Trophoblast cell (in vitro differentiated cells and primary cell): ENCODE measurements at regions not wholly inside any gene's neighbourhood (a gene's known extent, or its start where the extent isn't known, plus 50 kb on each side); places are given as distances from the start of the nearest gene placed in this dataset.

Experiments used
- DNase-seq, 2 donors: peaks; one replicate each; pipeline ENCODE4 v3.0.0-alpha.2; 2016
- H2AFZ ChIP-seq: 2 replicates; pipeline ENCODE4 v1.6.1; 2013; ENCODE audit warnings: low read length, moderate library complexity, mild to moderate bottlenecking; ENCODE audit not compliant: insufficient read depth, poor library complexity
- H2AK5ac ChIP-seq: 2 replicates; pipeline ENCODE4 v1.6.1; 2013; ENCODE audit warnings: mild to moderate bottlenecking, low read length
- H2BK120ac ChIP-seq: 2 replicates; pipeline ENCODE4 v1.6.1; 2013; ENCODE audit warnings: low read length, mild to moderate bottlenecking, moderate library complexity; ENCODE audit not compliant: insufficient read depth, poor library complexity
- H2BK12ac ChIP-seq: 2 replicates; pipeline ENCODE4 v1.6.1; 2013; ENCODE audit warnings: mild to moderate bottlenecking, low read length, moderate library complexity
- H2BK5ac ChIP-seq: 2 replicates; pipeline ENCODE4 v1.6.1; 2013; ENCODE audit warnings: low read length, low read depth, moderate library complexity, mild to moderate bottlenecking; ENCODE audit not compliant: poor library complexity
- H3K14ac ChIP-seq: 2 replicates; pipeline ENCODE4 v1.6.1; 2013; ENCODE audit warnings: mild to moderate bottlenecking, low read length
- H3K18ac ChIP-seq: 2 replicates; pipeline ENCODE4 v1.6.1; 2013; ENCODE audit warnings: mild to moderate bottlenecking, low read length
- H3K23ac ChIP-seq: 2 replicates; pipeline ENCODE4 v1.6.1; 2013; ENCODE audit warnings: low read length
- H3K27ac ChIP-seq: 2 replicates; pipeline ENCODE4 v1.5.1; 2013; ENCODE audit warnings: low read depth, mild to moderate bottlenecking, inconsistent platforms, low read length, moderate library complexity
- H3K27me3 ChIP-seq: 2 replicates; pipeline ENCODE4 v1.6.1; 2013; ENCODE audit warnings: inconsistent platforms, mild to moderate bottlenecking, low read length, moderate library complexity; ENCODE audit not compliant: insufficient read depth
- H3K36me3 ChIP-seq, 2 experiments: 1 replicate in 1 of 2; 2 replicates in 1 of 2; pipeline ENCODE4 v1.6.1; 2013; ENCODE audit warnings: low read length in 2 of 2, mild to moderate bottlenecking in 2 of 2, moderate library complexity in 1 of 2; ENCODE audit not compliant: insufficient read depth in 2 of 2, control insufficient read depth in 1 of 2
- H3K4ac ChIP-seq: 2 replicates; pipeline ENCODE4 v1.6.1; 2013; ENCODE audit warnings: low read depth, mild to moderate bottlenecking, low read length, moderate library complexity
- H3K4me1 ChIP-seq, 2 experiments: 1 replicate in 1 of 2; 2 replicates in 1 of 2; pipeline ENCODE4 v1.6.1; 2013; ENCODE audit warnings: low read length in 2 of 2, mild to moderate bottlenecking in 2 of 2, moderate library complexity in 1 of 2; ENCODE audit not compliant: insufficient read depth in 2 of 2, control insufficient read depth in 1 of 2
- H3K4me2 ChIP-seq: 2 replicates; pipeline ENCODE4 v1.6.1; 2013; ENCODE audit warnings: inconsistent platforms, mild to moderate bottlenecking, low read length, moderate library complexity
- H3K4me3 ChIP-seq: 2 replicates; pipeline ENCODE4 v1.5.1; 2013; ENCODE audit warnings: mild to moderate bottlenecking, low read depth, low read length, inconsistent platforms
- H3K79me1 ChIP-seq: one replicate; pipeline ENCODE4 v1.6.1; 2013; ENCODE audit warnings: low read length
- H3K79me2 ChIP-seq: 2 replicates; pipeline ENCODE4 v1.6.1; 2013; ENCODE audit warnings: low read length, mild to moderate bottlenecking; ENCODE audit not compliant: control insufficient read depth, insufficient read depth, poor library complexity
- H3K9ac ChIP-seq: 2 replicates; pipeline ENCODE4 v1.6.1; 2013; ENCODE audit warnings: mild to moderate bottlenecking, low read length
- H3K9me3 ChIP-seq: 2 replicates; pipeline ENCODE4 v1.6.1; 2013; ENCODE audit warnings: low read depth, mild to moderate bottlenecking, control low read depth, inconsistent platforms, low read length; ENCODE audit not compliant: insufficient read depth
- H4K12ac ChIP-seq: 2 replicates; pipeline ENCODE4 v1.6.1; 2013; ENCODE audit warnings: low read depth, mild to moderate bottlenecking, low read length, moderate library complexity
- H4K8ac ChIP-seq: 2 replicates; pipeline ENCODE4 v1.6.1; 2013; ENCODE audit warnings: low read depth, mild to moderate bottlenecking, low read length, moderate library complexity
- H4K91ac ChIP-seq: one replicate; pipeline ENCODE4 v1.6.1; 2013; ENCODE audit warnings: low read depth, mild to moderate bottlenecking, low read length, moderate library complexity
- WGBS: extraction: QIAGEN DNeasy Blood & Tissue Kit; methylation state at CpG from one replicate; pipeline ENCODE4 v1.1.7; 2013; ENCODE audit warnings: missing lambda C conversion rate; ENCODE audit not compliant: insufficient read length, insufficient coverage; ENCODE audit errors: extremely low coverage; 5-methylcytosine and 5-hydroxymethylcytosine counted together

- H3K4me3 ChIP-seq = no peak overlapping the region
- H3K4me1 ChIP-seq = no peaks in the 10 kb centered on the region
- H3K4me2 ChIP-seq = no peak overlapping the region
- H3K79me1 ChIP-seq = no peaks in the 10 kb centered on the region
- no peak overlapping the region for H4K8ac ChIP-seq
- H3K27ac ChIP-seq = no peak overlapping the region
- H2AFZ ChIP-seq = no peak overlapping the region
- H3K27me3 ChIP-seq = no peaks in the 10 kb centered on the region
- H3K18ac ChIP-seq = no peak overlapping the region
- H2BK12ac ChIP-seq = no peak overlapping the region
- H3K4ac ChIP-seq = no peak overlapping the region
- no peak overlapping the region for H3K14ac ChIP-seq
- no peak for DNase-seq
- H3K79me2 ChIP-seq = no peaks in the 10 kb centered on the region
- no peak overlapping the region for H2BK120ac ChIP-seq
- H3K36me3 ChIP-seq = no peaks in the 10 kb centered on the region
- H3K9ac ChIP-seq = no peak overlapping the region
- H3K23ac ChIP-seq = no peak overlapping the region
- no peak overlapping the region for H2BK5ac ChIP-seq
- no peak overlapping the region for H4K91ac ChIP-seq
- no peak overlapping the region for H4K12ac ChIP-seq
- no peak overlapping the region for H2AK5ac ChIP-seq
- H3K9me3 ChIP-seq = no peaks in the 10 kb centered on the region
Observed at GRCh38 chr13:84339456-84339855, 457.2 kb upstream of the SLITRK1 start.

- Histone ChIP-seq H2BK5ac (no peak overlapping the region), H3K36me3 (no peaks in the 10 kb centered on the region), H4K91ac (no peak overlapping the region), H3K79me2 (no peaks in the 10 kb centered on the region), H2BK12ac (no peak overlapping the region), H2BK120ac (no peak overlapping the region), H3K79me1 (no peaks in the 10 kb centered on the region), H3K14ac (no peak overlapping the region), H3K9ac (no peak overlapping the region), H3K27me3 (no peaks in the 10 kb centered on the region), H4K12ac (no peak overlapping the region), H2AK5ac (no peak overlapping the region), H2AFZ (no peak overlapping the region), H3K4ac (no peak overlapping the region), H3K27ac (no peak overlapping the region), H3K4me3 (no peak overlapping the region), H3K9me3 (no peaks in the 10 kb centered on the region), H3K18ac (no peak overlapping the region), H3K4me1 (no peaks in the 10 kb centered on the region), H3K4me2 (no peak overlapping the region), H3K23ac (no peak overlapping the region), H4K8ac (no peak overlapping the region)
- no CpG with 5 or more reads among the region's 2 CpGs for WGBS
- no peak for DNase-seq
Observed at GRCh38 chr13:84332346-84332745, 450.1 kb upstream of the SLITRK1 start.

GRCh38 chr13:84315527-84315926, 433.3 kb upstream of the SLITRK1 start:
- H4K8ac ChIP-seq = no peak overlapping the region
- H2AFZ ChIP-seq = no peak overlapping the region
- H3K18ac ChIP-seq = no peak overlapping the region
- H3K23ac ChIP-seq = no peak overlapping the region
- no peaks in the 10 kb centered on the region for H3K27me3 ChIP-seq
- no peaks in the 10 kb centered on the region for H3K79me1 ChIP-seq
- H3K27ac ChIP-seq = no peak overlapping the region
- H2BK12ac ChIP-seq = no peak overlapping the region
- H3K4ac ChIP-seq = no peak overlapping the region
- H3K9me3 ChIP-seq = no peaks in the 10 kb centered on the region
- DNase-seq = no peak
- H2BK5ac ChIP-seq = no peak overlapping the region
- H4K12ac ChIP-seq = no peak overlapping the region
- no peak overlapping the region for H3K9ac ChIP-seq
- no peak overlapping the region for H2BK120ac ChIP-seq
- H3K4me1 ChIP-seq = no peaks in the 10 kb centered on the region
- H4K91ac ChIP-seq = no peak overlapping the region
- no CpG with 5 or more reads among the region's 4 CpGs for WGBS
- H3K36me3 ChIP-seq = no peaks in the 10 kb centered on the region
- H3K79me2 ChIP-seq = no peaks in the 10 kb centered on the region
- no peak overlapping the region for H3K4me2 ChIP-seq
- H3K14ac ChIP-seq = no peak overlapping the region
- no peak overlapping the region for H3K4me3 ChIP-seq
- H2AK5ac ChIP-seq = no peak overlapping the region

DNA sequence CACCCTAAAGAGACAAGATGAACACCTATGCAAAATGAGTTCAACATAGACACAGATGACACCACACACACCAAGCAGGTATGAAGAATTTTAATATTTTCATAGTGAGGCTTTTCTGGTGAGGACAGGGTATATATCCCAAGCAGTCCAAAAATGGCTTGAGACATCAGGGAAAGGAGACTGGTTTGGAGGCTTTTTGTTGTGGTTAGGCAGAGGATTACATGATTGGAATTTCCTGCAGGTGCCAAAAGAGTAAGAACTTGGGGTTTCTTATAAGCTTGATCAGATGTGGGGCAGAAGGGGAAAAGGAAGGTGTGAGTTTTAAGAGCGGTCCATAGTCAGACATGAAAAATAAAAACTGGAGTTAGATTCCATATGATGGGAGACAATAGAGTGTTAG, 420.8 kb upstream of the SLITRK1 start:
- Histone ChIP-seq H3K36me3 (no peaks in the 10 kb centered on the region), H3K79me2 (no peaks in the 10 kb centered on the region), H2BK120ac (no peak overlapping the region), H2AFZ (no peak overlapping the region), H3K18ac (no peak overlapping the region), H4K8ac (no peak overlapping the region), H3K9me3 (no peaks in the 10 kb centered on the region), H3K14ac (no peak overlapping the region), H3K23ac (no peak overlapping the region), H3K4me1 (no peaks in the 10 kb centered on the region), H3K27ac (no peak overlapping the region), H4K91ac (no peak overlapping the region), H2AK5ac (no peak overlapping the region), H3K4ac (no peak overlapping the region), H3K4me3 (no peak overlapping the region), H3K9ac (no peak overlapping the region), H3K79me1 (no peaks in the 10 kb centered on the region), H4K12ac (no peak overlapping the region), H3K27me3 (no peaks in the 10 kb centered on the region), H2BK5ac (no peak overlapping the region), H2BK12ac (no peak overlapping the region), H3K4me2 (no peak overlapping the region)
- DNase-seq = no peak
- WGBS = no CpG with 5 or more reads among the region's 1 CpG

DNA sequence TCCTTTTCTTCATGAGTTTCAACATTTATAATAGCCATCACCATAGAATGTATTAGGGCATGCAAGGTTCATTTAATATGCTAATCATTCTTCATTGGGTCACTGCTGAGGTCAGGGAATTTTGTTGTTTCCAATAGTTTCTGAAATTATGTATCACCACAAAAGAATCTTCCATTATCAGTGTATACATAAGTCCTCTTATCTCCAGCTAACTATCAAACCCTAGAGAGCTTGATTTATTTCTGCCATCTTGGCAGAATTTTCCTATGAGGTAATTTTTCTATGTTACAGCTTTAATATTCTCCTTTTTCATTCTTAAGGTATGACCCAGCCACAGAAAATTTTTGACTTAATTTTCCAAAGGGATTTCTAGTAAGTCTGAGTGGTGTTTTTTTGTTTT, 415.0 kb upstream of the SLITRK1 start:
- Histone ChIP-seq H3K27me3 (no peaks in the 10 kb centered on the region), H3K18ac (no peak overlapping the region), H2AK5ac (no peak overlapping the region), H3K9ac (no peak overlapping the region), H3K9me3 (no peaks in the 10 kb centered on the region), H2BK120ac (no peak overlapping the region), H3K14ac (no peak overlapping the region), H3K4me1 (no peaks in the 10 kb centered on the region), H2BK5ac (no peak overlapping the region), H4K12ac (no peak overlapping the region), H3K27ac (no peak overlapping the region), H4K8ac (no peak overlapping the region), H3K4me3 (no peak overlapping the region), H3K79me2 (no peaks in the 10 kb centered on the region), H3K36me3 (no peaks in the 10 kb centered on the region), H2BK12ac (no peak overlapping the region), H3K4me2 (no peak overlapping the region), H2AFZ (no peak overlapping the region), H3K4ac (no peak overlapping the region), H3K79me1 (no peaks in the 10 kb centered on the region), H4K91ac (no peak overlapping the region), H3K23ac (no peak overlapping the region)
- no peak for DNase-seq
